Fibroblast of villous mesenchyme (primary cell): ENCODE measurements at regions not wholly inside any gene's neighbourhood (a gene's known extent, or its start where the extent isn't known, plus 50 kb on each side); places are given as distances from the start of the nearest gene placed in this dataset.
A peak's percentile ranks its signal among the peaks of the same experiment; 100 is the strongest.

ENCODE experiments used
- DNase-seq: peaks from one replicate; pipeline ENCODE4 v3.0.0-alpha.2; 2010; ENCODE audit warnings: low read depth
- H3K4me3 ChIP-seq: 2 replicates; pipeline ENCODE4 v1.5.1; 2011; ENCODE audit warnings: low read depth, mild to moderate bottlenecking, low read length
- CTCF ChIP-seq: IDR thresholded peaks from 2 replicates; pipeline ENCODE4 v1.5.1; 2012; ENCODE audit warnings: low read depth, mild to moderate bottlenecking, low read length; ENCODE audit not compliant: insufficient read depth

DNA sequence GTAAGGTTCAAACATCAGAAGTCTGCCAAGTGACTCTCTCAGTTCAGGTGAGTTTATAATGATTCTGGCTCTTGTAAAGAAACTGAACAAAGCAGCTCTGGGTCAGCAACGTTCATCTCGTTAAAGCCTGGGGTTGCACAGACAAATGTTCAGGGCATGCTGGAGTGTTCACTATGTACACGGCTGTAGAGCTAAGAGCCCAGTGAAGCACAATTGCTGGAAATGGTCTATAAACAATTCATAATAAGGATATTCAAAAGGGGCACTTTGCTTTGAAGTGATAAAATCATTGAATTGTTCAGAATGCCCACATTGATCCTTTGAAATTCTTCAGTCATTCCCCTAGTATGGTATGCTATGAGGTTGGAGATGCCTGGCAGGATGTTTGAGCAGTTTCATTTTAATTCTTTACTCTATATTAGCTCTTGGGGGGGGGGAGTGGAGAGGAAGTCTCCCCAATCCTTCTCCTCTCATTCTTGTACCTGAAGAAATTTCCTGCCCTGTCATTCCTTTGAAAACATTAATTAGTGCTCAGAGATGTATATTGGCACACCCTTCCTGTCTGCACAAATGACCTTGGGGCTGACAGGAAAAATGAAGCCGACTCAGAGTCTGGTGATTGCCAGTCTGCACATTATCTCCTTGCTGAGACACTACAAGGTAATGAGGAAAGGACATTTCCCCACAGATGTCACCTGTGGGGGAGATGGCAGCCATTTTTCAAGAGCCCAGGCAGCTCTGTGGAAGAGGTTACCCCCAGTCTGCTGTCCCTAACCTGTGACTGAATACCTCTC is 145.5 kb downstream of the DLEU7 start:
- no peak for DNase-seq
- no peak for TF ChIP-seq CTCF
- H3K4me3 ChIP-seq, result no peak overlapping the region

DNA sequence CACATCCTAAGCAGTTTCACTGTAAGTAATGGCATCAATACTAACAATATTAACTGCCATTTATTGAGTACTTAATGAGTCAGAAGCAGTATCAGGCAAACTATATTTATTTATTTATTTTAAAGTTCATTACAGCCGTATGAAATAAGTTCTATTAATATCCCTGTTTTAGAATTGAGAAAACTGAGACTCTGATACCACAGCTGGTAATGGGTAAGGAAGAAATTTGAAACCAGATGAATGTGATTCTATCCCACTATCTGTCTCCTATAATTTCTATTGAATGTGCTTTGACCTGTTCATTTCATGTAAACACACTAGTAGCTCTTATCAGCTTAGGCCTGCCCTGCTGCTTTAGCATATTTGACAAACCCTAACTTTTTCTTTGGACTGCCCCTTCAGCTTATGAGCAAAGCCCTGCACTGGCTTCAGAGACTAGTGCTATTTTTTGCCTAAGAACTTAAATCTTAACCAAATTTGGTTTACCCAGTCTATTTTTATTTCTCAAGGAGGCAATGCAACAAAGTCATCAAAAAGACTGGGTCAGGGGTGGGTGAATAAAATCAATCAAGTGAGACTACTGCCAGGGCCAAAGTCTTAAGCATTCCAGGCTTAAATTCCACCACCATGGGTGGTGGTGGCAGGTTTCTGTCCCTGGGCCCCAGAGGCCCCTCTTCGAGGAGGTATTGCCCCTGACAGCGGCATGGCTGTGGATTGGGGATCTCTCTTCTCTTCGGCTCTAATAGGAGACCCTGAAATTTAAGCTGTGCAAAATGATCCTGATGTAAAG is 143.4 kb downstream of the DLEU7 start:
- TF ChIP-seq CTCF, result no peak
- no peak overlapping the region for H3K4me3 ChIP-seq
- DNase-seq, result peak; percentile 34

DNA sequence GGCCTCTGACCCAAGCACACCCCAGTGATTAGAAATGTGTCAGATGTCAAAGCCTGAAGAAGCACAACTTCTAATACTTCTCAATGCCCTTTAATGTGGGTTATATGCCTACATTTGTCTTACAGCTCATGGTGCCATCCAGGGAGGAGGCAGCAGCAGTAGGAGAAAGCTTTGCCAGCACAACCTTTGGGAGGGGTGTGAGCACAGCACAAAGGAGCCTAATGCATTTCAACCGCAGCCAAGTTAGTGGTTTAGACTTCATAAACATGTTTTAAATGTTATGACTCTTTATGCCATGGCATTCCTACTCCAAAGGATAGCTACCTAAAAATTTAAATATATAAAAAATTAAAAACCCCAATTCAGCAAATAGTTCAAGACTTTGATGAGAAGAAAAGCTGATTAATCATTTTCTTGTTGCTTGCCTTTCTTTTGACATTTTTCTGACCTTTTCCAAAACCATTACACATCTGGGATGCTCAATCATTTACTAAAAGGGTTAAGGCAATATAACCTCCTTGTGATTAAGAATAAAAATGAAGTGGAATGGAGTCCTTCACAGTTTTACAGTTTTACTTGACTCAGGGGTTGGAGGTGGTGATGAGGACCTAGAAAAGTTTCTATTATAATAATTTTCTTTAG is 142.7 kb downstream of the DLEU7 start:
- no peak overlapping the region for H3K4me3 ChIP-seq
- DNase-seq, result no peak
- no peak for TF ChIP-seq CTCF

- no peak for DNase-seq
- no peak overlapping the region for H3K4me3 ChIP-seq
- no peak for TF ChIP-seq CTCF
Observed at GRCh38 chr13:50701469-50701868, 142.0 kb downstream of the DLEU7 start.

DNA sequence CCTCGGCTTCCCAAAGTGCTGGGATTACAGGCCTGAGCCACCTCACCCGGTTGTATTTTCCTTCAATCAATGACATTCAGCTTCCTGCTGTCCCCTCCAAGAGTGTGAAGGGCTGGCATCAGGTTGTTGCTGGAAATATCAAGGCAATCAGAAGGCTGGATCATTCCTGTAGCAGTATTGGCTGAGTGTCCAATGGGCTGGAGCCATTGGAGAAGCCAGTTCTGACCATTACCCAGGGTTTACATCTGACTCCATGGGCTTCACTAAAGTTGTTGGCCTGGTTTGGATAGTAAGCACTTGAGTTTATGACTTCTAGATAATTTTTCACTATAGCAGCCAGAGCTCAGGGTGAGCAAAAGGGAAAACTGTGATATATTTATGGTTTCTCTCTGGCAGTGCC is 137.0 kb downstream of the DLEU7 start:
- no peak for TF ChIP-seq CTCF
- DNase-seq, result no peak
- no peak overlapping the region for H3K4me3 ChIP-seq

- no peak overlapping the region for H3K4me3 ChIP-seq
Observed at GRCh38 chr13:50707628-50708027, 135.9 kb downstream of the DLEU7 start.

More at GRCh38 chr13:50707628-50708027, 135.9 kb downstream of the DLEU7 start:
- DNase-seq, result no peak
- TF ChIP-seq CTCF, result no peak
